ENCODE measurements at regions not wholly inside any gene's neighbourhood (a gene's known extent, or its start where the extent isn't known, plus 50 kb on each side); places are given as distances from the start of the nearest gene placed in this dataset.
"Not testable (repeated sequence)": the region's sequence is repeated elsewhere in the genome, so short reads cannot be mapped to it uniquely, and the experiment has no call there.

DNA sequence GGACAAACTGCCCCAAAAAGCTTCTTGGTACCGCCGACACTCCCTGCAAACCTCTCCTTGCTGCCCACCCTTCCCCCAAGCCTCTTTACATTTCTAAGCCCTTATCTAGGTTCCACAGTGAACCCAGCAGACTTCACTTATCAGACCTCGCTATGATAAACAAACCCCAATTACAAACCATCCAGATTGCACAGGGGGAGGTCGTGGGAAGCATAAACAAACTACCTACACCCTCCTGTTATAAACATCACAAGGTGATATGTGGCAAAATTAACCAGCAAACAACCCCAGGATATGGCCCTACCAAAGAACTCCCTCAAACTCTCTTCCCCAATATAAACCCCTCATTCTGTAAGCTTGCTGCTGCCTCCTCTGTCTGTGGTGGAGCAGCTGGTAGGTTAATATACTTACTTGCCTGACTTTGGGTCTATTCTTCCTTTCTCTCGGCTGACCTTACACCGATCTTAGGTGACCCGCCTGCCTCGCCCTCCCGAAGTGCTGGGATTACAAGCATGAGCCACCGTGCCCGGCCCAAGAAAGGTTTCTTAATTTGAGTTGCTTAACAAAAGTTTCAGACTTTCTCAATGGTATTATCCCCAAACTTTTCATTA is 66.0 kb upstream of the TENM4 start:
- DNase-seq (ENCODE audit: low read depth): no peak

DNA sequence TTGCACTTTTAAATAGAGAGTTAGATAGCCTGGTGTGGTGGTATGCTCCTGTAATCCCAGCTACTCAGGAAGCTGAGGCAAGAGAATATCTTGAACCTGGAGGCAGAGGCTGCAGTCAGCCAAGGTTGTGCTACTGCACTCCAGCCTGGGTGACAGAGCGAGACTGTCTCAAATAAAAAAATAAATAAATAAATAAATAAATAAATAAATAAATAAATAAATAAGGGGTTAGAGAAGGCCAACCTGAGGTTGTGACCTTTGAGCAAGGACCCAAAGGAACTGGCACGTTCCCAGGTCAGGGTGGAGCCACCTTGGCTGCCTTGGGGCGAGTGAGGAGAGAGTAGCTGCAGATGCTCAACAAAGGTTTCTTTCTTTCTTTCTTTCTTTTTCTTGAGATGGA is 65.3 kb upstream of the TENM4 start:
- DNase-seq (ENCODE audit: low read depth): no peak

DNA sequence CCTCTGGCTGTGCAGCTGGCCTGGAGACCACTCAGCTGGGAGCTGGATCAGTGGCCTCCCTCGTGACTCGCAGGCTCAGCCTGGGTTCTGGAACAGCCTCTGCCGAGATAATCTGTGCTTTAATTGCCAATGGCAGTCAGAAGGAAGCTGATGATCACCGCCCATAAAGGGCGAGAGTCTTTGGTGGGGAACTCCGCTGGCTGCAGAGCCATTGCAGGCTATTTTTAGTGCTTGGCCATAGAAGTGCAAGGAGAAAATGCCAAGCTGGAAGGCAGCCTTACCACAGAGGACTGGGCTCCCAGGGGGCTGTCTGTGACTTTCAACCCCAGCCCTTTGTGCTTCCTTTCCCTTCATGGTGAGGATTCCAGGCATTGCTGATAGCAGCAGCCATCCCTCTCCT is 62.2 kb upstream of the TENM4 start:
- no peak for DNase-seq (ENCODE audit: low read depth)

DNA sequence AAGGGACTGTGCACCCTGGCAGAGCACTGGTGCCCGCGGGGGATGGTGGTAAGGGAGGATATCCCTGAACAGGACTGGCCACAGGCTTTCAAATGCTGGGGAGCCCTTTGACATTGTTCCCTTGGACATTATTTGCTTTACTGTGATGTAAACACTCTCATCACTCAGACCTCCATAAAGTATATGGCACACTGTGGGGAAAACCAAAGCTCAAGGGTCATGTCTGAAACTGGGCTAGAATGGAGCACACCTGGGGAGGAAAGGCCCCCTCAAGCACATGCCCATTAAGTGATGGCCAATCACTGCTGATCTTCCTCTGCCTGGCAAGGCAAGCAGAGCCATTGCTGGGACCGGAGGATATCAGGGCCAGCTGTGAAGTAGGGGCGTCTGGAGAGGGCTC is 60.9 kb upstream of the TENM4 start:
- DNase-seq (ENCODE audit: low read depth): no peak

DNA sequence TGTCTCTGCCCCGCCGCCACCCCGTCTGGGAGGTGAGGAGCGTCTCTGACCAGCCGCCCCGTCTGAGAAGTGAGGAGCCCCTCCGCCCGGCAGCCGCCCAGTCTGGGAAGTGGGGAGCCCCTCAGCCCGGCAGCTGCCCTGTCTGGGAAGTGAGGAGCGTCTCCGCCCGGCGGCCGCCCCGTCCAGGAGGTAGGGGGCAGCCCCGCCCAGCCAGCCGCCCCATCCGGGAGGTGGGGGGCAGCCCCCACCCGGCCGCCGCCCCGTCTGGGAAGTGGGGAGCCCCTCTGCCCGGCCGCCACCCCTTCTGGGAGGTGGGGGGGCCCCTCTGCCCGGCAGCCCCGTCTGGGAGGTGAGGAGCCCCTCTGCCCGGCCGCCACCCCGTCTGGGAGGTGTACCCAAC is 59.1 kb upstream of the TENM4 start:
- not testable (repeated sequence) for DNase-seq (ENCODE audit: low read depth)

DNA sequence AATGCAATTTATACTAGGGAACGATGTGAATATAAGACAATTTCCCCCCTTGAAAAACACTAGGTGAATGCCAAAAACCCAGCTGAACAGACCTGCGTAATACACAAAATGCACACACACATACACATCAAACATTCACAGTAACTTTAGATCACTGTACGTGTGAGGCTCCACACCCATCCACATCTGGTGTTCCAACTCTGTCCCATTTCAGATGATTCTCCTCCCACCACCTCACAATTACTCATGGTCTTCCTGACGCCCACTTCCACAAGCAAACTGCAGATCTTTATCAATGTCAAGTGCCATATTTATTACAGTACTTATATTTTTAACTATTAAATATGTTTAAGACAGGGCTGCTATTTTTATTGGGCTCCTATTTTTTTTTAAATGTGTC is 57.8 kb upstream of the TENM4 start:
- DNase-seq (ENCODE audit: low read depth): no peak

DNA sequence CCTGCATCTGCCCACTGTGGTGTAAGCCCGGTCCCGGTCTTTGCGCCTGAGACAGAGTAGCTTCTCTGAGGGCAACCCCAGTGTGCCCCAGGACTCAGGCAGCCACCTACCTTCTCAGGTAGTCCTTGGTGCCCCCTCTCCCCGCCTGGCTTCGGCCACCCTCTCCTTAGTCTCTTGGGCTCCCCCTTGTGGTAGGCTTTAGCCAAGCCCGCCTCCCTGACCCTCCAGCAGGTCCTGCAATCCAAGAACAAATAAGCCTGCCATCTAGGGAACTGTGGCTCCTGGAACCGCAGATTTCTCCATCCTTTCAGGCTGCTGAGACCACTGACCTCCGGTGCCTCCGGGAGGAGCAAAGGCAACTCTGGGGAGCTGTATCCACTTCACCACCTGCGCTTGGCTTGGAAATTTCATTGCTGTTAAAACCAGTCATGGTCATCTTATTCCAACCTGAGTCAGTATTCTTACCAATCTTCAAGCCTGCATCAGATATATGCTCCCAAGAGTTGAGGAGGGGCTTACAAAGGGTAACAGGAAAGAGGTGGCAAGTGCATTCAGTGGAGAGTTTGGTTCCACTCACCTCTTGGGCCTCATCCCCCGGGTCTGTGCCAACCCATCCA is 52.8 kb upstream of the TENM4 start:
- peak; percentile 21 for DNase-seq (ENCODE audit: low read depth)

DNA sequence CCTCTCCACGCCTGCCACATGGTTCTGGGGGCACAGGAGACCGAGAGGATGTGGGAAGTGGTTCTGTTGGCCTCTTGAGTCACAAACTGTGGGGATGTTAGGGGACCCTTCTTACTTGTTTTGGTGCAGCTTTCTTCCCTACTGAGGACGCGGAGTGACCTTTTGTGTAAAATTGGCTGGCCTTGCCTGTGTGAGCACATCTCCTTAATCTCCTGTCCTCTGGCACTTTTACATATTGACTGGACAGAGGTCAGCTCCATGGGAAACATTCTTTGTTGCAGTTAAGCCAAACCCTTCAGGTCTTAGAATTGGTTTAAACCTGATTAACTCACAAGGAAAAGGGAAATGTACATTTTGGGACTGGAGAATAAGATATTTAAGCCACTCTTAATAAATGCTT is 51.2 kb upstream of the TENM4 start:
- DNase-seq (ENCODE audit: low read depth): no peak

Measured in activated T-cell treated with anti-CD3 and anti-CD28 coated beads for 48 hours (primary cell).